Activated CD4-positive, alpha-beta T cell treated with anti-CD3 and anti-CD28 coated beads, Interleukin-2, amount 10 ng/mL, durations not matched to agents 24 days and 14 days (primary cell): ENCODE measurements at regions not wholly inside any gene's neighbourhood (a gene's known extent, or its start where the extent isn't known, plus 50 kb on each side); places are given as distances from the start of the nearest gene placed in this dataset.
"Not testable (repeated sequence)": the region's sequence is repeated elsewhere in the genome, so short reads cannot be mapped to it uniquely, and the experiment has no call there.

Experiments used
- DNase-seq: peaks from one replicate; pipeline ENCODE4 v3.0.0; 2022
- H3K27ac Mint-ChIP-seq: one replicate; pipeline ENCODE4 v1.8.0; 2022; ENCODE audit warnings: mild to moderate bottlenecking, mixed read lengths
- H3K27me3 Mint-ChIP-seq: one replicate; pipeline ENCODE4 v1.8.0; 2022; ENCODE audit warnings: mixed read lengths
- H3K36me3 Mint-ChIP-seq: one replicate; pipeline ENCODE4 v1.8.0; 2022; ENCODE audit warnings: low read depth, mild to moderate bottlenecking, mixed read lengths
- H3K4me1 Mint-ChIP-seq: one replicate; pipeline ENCODE4 v1.8.0; 2021; ENCODE audit warnings: mixed read lengths
- H3K4me3 Mint-ChIP-seq: one replicate; pipeline ENCODE4 v1.8.0; 2022; ENCODE audit warnings: mild to moderate bottlenecking, moderate library complexity, mixed read lengths
- H3K9me3 Mint-ChIP-seq: one replicate; pipeline ENCODE4 v1.8.0; 2021; ENCODE audit warnings: mixed read lengths
- intact Hi-C: fragments of 100-400 bp; cut with micrococcal nuclease; formaldehyde crosslinking; loops from one replicate; pipeline ENCODE4 v1.15.1; 2023

DNA sequence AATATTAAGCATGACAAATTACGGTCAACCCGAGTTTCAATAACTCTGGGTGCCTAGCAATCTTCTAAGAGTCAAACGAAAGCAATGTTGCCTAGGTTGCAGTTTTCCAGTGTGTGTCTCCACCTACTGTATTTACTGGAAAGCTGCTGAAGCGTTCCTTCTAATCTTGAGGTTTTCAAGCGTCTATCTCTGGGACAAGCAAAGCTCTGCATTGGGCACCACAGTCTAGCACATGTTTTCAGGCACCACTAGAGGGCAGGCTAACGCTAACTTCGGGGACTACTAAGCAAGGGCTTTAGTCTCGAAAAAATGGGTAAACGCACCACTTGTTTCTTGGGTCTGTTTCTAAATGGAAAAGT lies 82.7 kb upstream of the KIF2A start:
- not testable (repeated sequence) for H3K27me3 Mint-ChIP-seq
- Mint-ChIP-seq H3K4me3 (peak overlapping the region; percentile 84), H3K9me3 (peaks cover 11% of the 10 kb centered on the region), H3K36me3 (peaks cover 14% of the 10 kb centered on the region), H3K27ac (peak overlapping the region; percentile 43), H3K4me1 (peaks cover 22% of the 10 kb centered on the region)
- peak; percentile 94 for DNase-seq
- intact Hi-C loops: loop anchor here (5.0 kb wide), 3 partner anchors 64 to 554 kb away; partner anchors contain the start of gene DIMT1

DNA sequence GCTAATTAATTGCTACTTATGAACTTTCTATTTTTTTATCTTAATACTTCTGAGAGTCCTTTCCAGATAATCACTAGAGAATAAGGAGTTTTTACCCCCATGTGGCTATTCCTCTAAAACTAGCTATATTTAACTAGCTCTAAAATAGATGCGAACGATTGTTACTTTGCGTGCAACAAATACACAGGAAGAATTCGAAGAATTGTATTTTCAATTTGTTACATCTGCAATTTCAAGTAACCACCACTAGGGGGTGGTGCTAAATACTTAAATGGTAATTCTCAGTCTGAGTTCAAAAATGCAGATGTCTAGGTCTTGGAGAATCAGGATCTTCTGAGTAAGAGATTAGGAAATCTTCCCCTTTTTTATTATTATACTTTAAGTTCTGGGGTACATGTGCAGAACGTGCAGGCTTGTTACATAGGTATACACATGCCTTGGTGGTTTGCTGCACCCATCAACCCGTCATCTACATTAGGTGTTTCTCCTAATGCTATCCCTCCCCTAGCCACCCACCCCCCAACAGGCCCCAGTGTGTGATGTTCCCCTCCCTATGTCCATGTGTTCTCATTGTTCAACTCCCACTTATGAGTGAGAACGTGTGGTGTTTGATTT lies 80.9 kb upstream of the KIF2A start:
- Mint-ChIP-seq H3K36me3 (peaks cover 21% of the 10 kb centered on the region), H3K4me1 (peaks cover 29% of the 10 kb centered on the region), H3K4me3 (peak overlapping the region; percentile 84), H3K9me3 (peaks cover 19% of the 10 kb centered on the region), H3K27ac (peak overlapping the region; percentile 90)
- not testable (repeated sequence) for H3K27me3 Mint-ChIP-seq, DNase-seq
- intact Hi-C loops: loop anchor here (1.0 to 5.0 kb wide), 5 partner anchors 62 to 552 kb away; partner anchors contain the start of genes DIMT1 and KIF2A

DNA sequence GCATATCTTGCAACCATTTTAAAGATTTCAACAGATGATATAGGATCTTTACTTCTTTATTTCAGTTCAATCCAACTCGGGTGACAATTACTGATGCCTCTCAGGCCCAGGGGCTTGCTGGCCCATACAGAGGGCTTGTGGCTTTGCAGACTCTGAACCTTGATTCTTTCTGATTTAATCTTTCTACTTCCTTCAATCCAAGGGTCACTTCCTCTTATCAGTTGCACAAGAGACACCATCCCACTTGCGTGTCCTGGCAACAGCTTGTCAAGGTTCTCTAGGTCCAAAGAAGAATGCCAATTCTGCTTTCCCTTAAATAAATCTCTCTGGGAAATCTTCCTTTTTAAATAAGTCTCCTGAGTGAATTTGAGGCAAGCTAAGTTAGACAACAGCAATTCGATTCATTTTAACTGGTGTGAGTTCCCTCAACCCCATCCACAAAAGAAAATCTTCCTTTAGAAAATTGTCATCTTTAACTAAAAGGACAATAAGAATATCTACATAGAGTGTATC lies 75.1 kb upstream of the KIF2A start:
- peaks cover 14% of the 10 kb centered on the region for H3K9me3 Mint-ChIP-seq
- H3K27ac Mint-ChIP-seq, DNase-seq, H3K27me3 Mint-ChIP-seq, intact Hi-C loops, H3K4me3 Mint-ChIP-seq: not testable (repeated sequence)
- peaks cover 38% of the 10 kb centered on the region for H3K4me1 Mint-ChIP-seq
- H3K36me3 Mint-ChIP-seq: peaks cover 15% of the 10 kb centered on the region

DNA sequence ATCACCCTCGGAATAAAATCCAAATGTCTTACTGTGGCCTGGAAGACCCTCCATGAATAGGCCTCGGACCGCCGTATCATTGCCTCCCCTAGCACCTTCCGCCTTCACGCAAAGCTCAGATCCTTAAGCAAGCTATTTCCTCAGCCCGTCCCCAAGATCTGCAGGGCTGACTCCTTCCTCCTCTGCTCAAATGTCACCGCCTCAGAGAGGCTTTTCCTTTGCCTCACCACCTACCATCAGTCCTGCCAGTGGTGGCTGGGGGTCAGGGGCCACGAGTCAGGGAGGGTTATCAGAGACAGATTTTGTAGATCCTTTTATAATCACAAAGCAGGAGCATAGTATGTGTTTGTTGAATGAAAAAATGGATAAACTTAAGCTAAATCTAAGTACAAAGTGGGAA lies 74.4 kb upstream of the KIF2A start:
- no peak for DNase-seq
- peaks cover 14% of the 10 kb centered on the region for H3K36me3 Mint-ChIP-seq
- H3K4me3 Mint-ChIP-seq: no peak overlapping the region
- peaks cover 44% of the 10 kb centered on the region for H3K4me1 Mint-ChIP-seq
- intact Hi-C loops: no loop called here
- no peaks in the 10 kb centered on the region for H3K27me3 Mint-ChIP-seq
- H3K9me3 Mint-ChIP-seq: peaks cover 14% of the 10 kb centered on the region
- peak overlapping the region; percentile 52 for H3K27ac Mint-ChIP-seq

DNA sequence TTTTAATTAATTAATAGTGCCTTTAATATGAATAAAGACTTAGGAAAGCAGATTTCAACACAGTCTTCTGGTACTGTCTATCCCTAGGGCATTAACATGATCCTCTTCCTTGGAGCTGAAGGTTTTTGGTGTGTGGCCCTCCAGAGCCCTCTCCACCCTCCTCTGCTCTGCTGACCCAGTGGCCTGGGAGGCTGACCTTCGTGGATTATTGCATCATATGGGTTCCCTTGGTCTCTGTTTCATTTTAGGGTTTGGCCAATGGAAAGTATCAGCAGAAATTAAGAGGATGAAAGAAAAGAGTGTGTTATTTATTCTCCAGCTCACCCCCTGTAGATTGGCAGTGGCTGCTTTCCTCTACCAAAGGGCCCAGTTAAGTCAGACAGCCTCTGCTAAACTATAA lies 73.8 kb upstream of the KIF2A start:
- Mint-ChIP-seq H3K36me3 (peaks cover 14% of the 10 kb centered on the region), H3K27ac (peak overlapping the region; percentile 48), H3K4me1 (peaks cover 49% of the 10 kb centered on the region), H3K9me3 (peaks cover 14% of the 10 kb centered on the region)
- H3K27me3 Mint-ChIP-seq, intact Hi-C loops, DNase-seq, H3K4me3 Mint-ChIP-seq: not testable (repeated sequence)

DNA sequence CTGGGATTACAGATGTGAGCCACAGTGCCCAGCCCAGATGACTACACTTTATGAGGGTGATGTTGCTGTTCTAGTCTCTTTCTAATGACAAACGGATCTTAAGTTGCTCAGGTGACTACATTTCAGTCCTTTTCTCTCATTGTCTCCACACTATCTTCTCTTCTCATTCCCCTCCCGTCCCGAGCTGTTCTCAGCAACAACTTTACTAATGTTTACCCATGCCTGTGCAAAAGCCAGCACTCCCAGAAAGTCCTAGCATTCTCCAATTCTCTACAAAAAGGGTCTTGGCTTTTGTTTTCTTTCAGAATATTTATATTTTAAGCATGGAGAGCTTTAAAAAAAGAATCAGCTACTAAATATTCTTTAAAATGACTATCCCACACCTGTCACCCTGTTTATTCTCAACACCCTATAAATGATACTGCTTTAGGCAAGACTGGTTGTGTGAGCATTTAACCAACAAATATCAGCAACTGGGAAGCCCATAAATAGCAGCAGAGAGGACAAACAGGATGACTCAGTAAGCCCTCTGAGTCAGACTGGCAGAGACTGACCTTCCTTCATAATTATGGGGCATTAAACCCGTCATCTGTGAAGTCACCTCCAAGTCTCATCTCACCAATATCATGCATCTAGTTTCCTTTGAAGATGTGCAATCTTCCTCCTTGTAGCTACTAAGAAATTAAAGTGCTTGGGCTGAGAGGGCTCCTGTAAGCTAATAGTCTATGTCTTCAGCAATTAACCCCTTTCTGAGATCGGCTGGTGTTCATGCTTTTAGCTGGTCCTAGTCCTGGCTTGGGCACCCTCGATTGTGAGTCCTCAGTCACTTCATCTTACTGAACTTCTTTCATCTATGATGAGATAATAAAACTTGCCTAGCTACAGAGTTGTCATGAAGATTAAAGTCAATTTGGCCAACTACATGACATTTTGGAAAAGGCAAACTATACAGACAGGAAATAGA lies 72.6 kb upstream of the KIF2A start:
- H3K27ac Mint-ChIP-seq: peak overlapping the region; percentile 57
- H3K9me3 Mint-ChIP-seq, intact Hi-C loops: not testable (repeated sequence)

DNA sequence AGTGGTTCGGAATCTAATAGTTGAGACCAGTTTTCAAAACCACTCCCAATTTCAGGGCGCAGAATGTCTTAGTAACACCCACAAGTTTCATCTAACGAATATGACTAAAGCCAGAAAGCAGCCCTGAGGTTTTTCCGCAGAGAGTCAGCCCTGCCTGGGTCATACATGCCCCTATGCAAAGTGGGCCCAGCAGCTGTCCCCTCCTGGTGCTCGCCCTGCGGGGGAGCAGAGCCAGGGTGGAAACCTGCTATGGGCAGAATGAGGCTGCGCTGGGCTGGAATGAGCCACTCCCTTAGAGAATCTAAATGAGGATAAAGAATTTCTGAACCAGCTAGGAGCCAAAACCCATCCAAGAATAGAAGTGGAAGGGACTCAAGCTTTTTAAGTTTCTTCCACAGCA lies 69.4 kb upstream of the KIF2A start:
- not testable (repeated sequence) for H3K36me3 Mint-ChIP-seq, H3K27me3 Mint-ChIP-seq, H3K9me3 Mint-ChIP-seq, H3K4me3 Mint-ChIP-seq
- H3K27ac Mint-ChIP-seq: peak overlapping the region; percentile 79
- peak; percentile 69 for DNase-seq
- peaks cover 47% of the 10 kb centered on the region for H3K4me1 Mint-ChIP-seq
- intact Hi-C loops: loop anchor here (2.0 to 5.0 kb wide), 2 partner anchors 20 to 51 kb away; no protein-coding TSS in a partner anchor

More for the DNA sequence above, 72.6 kb upstream of the KIF2A start:
- not testable (repeated sequence) for H3K27me3 Mint-ChIP-seq, DNase-seq, H3K36me3 Mint-ChIP-seq, H3K4me3 Mint-ChIP-seq
- peaks cover 48% of the 10 kb centered on the region for H3K4me1 Mint-ChIP-seq

DNA sequence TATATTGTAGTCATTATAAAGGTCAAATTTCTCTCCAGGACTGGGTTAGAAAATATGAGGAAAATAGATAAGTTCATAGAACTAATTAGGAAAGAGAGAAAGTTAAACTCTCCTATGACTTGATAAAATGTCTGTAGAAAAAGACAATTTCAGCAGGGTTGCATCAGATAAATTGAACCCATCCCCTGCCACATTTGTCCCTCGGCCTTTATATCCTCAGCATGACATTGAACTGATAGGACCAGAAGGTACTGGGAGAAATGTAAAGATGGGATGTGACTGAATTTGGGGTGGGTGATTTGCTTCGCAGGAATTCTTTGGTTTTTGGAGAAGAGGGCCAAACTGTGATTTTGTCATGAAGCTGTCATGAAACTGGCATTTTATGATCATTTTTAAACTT lies 68.1 kb upstream of the KIF2A start:
- not testable (repeated sequence) for H3K27ac Mint-ChIP-seq
- peaks cover 45% of the 10 kb centered on the region for H3K4me1 Mint-ChIP-seq

DNA sequence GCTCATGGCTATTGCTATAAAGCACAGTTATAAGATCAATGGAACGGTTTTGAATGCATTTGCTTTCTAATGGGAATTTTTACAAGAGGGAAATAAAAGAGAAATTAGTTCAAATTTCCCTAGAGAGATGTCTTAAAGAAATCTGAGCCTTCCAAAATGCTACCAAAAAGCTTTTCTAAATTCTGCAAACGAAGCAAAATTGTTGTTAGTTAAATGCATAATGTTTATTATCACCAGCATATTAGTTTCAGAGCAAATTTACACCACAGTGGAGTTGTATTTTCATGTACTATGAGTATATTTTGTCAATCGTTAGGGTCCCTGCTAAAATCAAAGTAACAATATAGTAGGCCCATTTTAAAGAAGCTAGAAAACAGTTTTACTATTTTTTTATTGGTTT lies 67.4 kb upstream of the KIF2A start:
- H3K27ac Mint-ChIP-seq, H3K9me3 Mint-ChIP-seq, H3K4me3 Mint-ChIP-seq, H3K27me3 Mint-ChIP-seq, H3K36me3 Mint-ChIP-seq, DNase-seq: not testable (repeated sequence)
- peaks cover 41% of the 10 kb centered on the region for H3K4me1 Mint-ChIP-seq
- intact Hi-C loops: loop anchor here (5.0 kb wide), 1 partner anchor 49 kb away; no protein-coding TSS in a partner anchor

More for the DNA sequence above, 68.1 kb upstream of the KIF2A start:
- not testable (repeated sequence) for H3K36me3 Mint-ChIP-seq, H3K9me3 Mint-ChIP-seq, H3K27me3 Mint-ChIP-seq, DNase-seq, H3K4me3 Mint-ChIP-seq
- intact Hi-C loops: loop anchor here (2.0 to 5.0 kb wide), 2 partner anchors 19 to 49 kb away; no protein-coding TSS in a partner anchor

DNA sequence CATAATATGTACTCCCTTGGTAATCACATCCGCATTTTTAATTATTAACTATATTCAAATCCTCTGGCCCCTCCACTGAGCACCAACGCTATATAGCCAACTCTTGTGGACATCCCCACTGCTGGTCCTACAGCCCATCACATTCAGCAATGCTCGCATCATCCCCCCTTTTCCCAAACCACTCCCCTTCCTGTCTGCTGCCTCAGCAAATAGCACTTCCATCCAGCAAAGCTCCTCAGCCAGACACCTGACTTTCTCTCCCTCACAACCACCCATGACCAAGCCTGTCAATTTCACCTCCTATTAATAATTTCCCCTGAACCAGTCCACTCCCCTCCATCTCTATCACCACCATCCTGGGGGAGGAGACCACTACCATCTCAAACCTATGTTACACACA lies 65.5 kb upstream of the KIF2A start:
- H3K27me3 Mint-ChIP-seq: not testable (repeated sequence)

DNA sequence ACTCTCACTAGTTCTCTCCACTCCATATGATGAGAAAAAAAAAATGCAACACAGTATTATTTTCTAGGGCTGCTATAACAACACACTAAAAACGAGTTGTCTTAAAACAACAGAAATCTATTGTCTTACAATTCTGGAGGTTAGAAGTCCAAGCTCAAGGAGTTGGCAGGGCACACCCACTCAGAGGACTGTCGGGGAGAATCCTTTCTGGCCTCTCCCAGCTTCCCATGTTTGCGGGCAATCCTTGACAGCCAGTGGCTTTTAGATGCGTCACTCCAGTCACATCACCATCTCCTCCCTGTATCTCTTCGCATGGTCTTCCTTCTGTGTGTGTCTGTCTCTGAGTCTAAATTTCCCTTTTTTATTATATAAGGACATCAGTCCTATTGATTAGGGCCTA lies 64.0 kb upstream of the KIF2A start:
- H3K36me3 Mint-ChIP-seq, DNase-seq, H3K27me3 Mint-ChIP-seq, H3K4me3 Mint-ChIP-seq, intact Hi-C loops, H3K27ac Mint-ChIP-seq, H3K9me3 Mint-ChIP-seq: not testable (repeated sequence)
- H3K4me1 Mint-ChIP-seq: peaks cover 31% of the 10 kb centered on the region

More for the DNA sequence above, 65.5 kb upstream of the KIF2A start:
- Mint-ChIP-seq H3K4me3 (peak overlapping the region; percentile 20), H3K4me1 (peaks cover 42% of the 10 kb centered on the region), H3K27ac (peak overlapping the region; percentile 49)
- intact Hi-C loops, H3K36me3 Mint-ChIP-seq, DNase-seq, H3K9me3 Mint-ChIP-seq: not testable (repeated sequence)

DNA sequence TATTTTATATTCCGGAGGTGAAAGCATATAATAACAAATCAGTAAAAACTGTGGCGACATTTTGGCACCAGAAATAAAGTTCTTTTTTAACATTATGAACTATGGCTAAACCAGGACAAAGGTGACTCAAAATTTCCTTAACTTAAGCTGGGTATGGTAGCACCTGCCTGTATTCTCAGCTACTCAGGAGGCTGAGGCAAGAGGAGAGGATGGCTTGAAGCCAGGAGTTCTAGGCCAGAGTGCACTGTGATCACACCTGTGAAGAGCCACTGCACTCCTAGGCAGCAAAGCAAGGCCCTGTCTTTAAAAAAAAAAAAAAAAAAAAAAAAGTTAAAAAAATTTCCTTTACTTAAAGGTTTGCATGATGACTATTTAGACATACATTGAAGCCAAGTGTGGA lies 63.0 kb upstream of the KIF2A start:
- H3K36me3 Mint-ChIP-seq, H3K9me3 Mint-ChIP-seq, DNase-seq, intact Hi-C loops, H3K27me3 Mint-ChIP-seq, H3K27ac Mint-ChIP-seq, H3K4me3 Mint-ChIP-seq: not testable (repeated sequence)
- peaks cover 27% of the 10 kb centered on the region for H3K4me1 Mint-ChIP-seq

DNA sequence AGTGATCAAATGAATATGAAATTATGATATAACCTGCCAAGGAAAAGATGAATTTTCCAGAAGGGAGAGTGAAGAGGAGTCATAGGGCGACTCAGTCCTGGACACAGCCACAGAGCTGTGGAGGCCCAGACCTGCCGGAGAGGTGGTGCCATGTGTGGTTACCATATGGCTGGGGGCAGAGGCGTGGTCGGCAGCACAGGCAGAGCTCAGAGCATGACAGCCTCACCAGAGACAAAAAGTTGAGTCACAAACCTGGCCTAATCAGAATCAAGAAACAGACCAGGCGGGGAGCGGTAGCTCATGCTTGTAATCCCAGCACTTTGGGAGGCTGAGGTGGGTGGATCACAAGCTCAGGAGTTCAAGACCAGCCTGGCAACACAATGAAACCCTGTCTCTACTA lies 57.8 kb upstream of the KIF2A start:
- H3K4me3 Mint-ChIP-seq, H3K9me3 Mint-ChIP-seq, DNase-seq, H3K27ac Mint-ChIP-seq, H3K36me3 Mint-ChIP-seq, H3K27me3 Mint-ChIP-seq, intact Hi-C loops: not testable (repeated sequence)
- peaks cover 21% of the 10 kb centered on the region for H3K4me1 Mint-ChIP-seq

DNA sequence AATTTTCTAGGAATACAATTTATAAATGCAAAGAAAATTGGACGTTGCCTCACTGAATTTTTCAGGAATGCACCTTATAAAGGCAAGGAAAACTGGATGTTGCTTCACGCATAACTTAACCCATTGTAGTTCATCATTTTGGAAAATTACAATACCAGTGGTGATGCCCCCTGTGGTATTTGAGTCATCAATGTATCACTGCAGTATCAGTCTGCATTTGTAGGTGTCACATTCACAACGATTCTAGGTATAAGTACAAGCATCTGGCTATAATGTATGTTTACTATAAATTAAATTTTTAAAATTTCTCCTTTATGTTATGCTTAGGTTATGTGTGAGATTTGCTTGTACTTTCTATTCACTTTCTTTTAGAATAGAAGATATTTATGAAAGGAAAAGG lies 55.9 kb upstream of the KIF2A start:
- H3K27me3 Mint-ChIP-seq, DNase-seq, H3K4me3 Mint-ChIP-seq, H3K27ac Mint-ChIP-seq, intact Hi-C loops: not testable (repeated sequence)
- Mint-ChIP-seq H3K9me3 (peaks cover 18% of the 10 kb centered on the region), H3K4me1 (peaks cover 22% of the 10 kb centered on the region), H3K36me3 (peaks cover 14% of the 10 kb centered on the region)
